ENCODE measurements at regions not wholly inside any gene's neighbourhood (a gene's known extent, or its start where the extent isn't known, plus 50 kb on each side); places are given as distances from the start of the nearest gene placed in this dataset.

DNA sequence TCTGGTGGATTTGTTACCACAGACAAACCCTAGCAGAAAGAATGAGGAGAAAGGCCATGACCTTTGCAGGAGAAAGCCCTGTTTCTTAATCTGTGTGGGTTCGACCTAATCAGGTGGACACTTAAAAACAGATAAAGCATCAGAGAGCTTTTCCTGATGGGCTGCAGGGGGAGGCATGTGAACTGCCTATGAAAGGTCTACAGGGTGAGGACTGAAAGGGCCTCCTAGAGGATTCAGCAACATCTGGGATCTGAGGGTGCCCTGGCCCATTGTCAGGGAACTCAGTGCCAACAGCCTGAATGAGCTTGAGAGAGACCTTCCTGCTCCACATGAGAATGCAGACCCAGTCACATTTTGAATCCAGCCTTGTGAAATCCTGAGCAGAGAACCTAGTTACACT lies 178.8 kb upstream of the DDHD1 start:
- 100% methylated on average over 1 of the region's 1 CpG for WGBS (ENCODE audit: insufficient coverage)
- H3K4me3 Mint-ChIP-seq = no peak overlapping the region
- Histone ChIP-seq H4K20me1 (ENCODE audit: control insufficient read depth, insufficient read depth, low read length, poor library complexity, severe bottlenecking) (no peaks in the 10 kb centered on the region), H3K4me1 (ENCODE audit: control insufficient read depth in 2 of 2, insufficient read depth in 2 of 2, low read length in 2 of 2) (no peaks in the 10 kb centered on the region), H3K9me3 (ENCODE audit: control extremely low read depth in 1 of 3, control insufficient read depth in 2 of 3, insufficient read depth in 1 of 3, low read length in 2 of 3) (no peaks in the 10 kb centered on the region), H3K4me2 (replicated peaks; ENCODE audit: low read depth, low read length, poor library complexity, severe bottlenecking) (no peak overlapping the region), H2AFZ (ENCODE audit: insufficient read depth, low read depth, low read length, poor library complexity, severe bottlenecking) (no peak overlapping the region), H3K9ac (ENCODE audit: low read length) (no peak overlapping the region), H3K27me3 (replicated peaks in 1 of 4; ENCODE audit: control extremely low read depth in 1 of 4, control insufficient read depth in 3 of 4, insufficient read depth in 4 of 4, low read length in 3 of 4) (no peaks in the 10 kb centered on the region), H3K36me3 (replicated peaks in 1 of 2; ENCODE audit: control extremely low read depth in 1 of 2, control insufficient read depth in 1 of 2, extremely low read depth in 1 of 2, insufficient read depth in 2 of 2, low read length in 1 of 2) (no peaks in the 10 kb centered on the region), H3K27ac (ENCODE audit: low read length in 2 of 2) (no peak overlapping the region), H3K79me2 (ENCODE audit: control insufficient read depth, insufficient read depth, low read length) (no peaks in the 10 kb centered on the region), H3K4me3 (ENCODE audit: control extremely low read depth in 1 of 5, extremely low read depth in 1 of 5, insufficient read depth in 1 of 5, low read depth in 2 of 5, low read length in 4 of 5) (no peak overlapping the region)
- no peak for ATAC-seq (ENCODE audit: low read depth)
- H3K9me3 Mint-ChIP-seq (ENCODE audit: insufficient read depth) = no peaks in the 10 kb centered on the region
- no peak for TF ChIP-seq EZH2 (IDR thresholded peaks at IDR 0.05; ENCODE audit: borderline replicate concordance, insufficient read depth, low read depth, low read length, poor library complexity, severe bottlenecking)
- no peak for TF ChIP-seq CTCF (IDR thresholded peaks at IDR 0.05)
- DNase-seq = no peak
- intact Hi-C loops (cut with micrococcal nuclease) = no loop called here
- H3K27ac Mint-ChIP-seq = no peak overlapping the region
- ChIA-PET CTCF (no interaction called here), POLR2A (no interaction called here)
- no peaks in the 10 kb centered on the region for H3K4me1 Mint-ChIP-seq
- no peaks in the 10 kb centered on the region for H3K27me3 Mint-ChIP-seq

- no CpG with 5 or more reads among the region's 1 CpG for WGBS (ENCODE audit: insufficient coverage)
- H2AFZ ChIP-seq (ENCODE audit: insufficient read depth, low read depth, low read length, poor library complexity, severe bottlenecking) = no peak overlapping the region
- no peak overlapping the region for H3K9ac ChIP-seq (ENCODE audit: low read length)
- H3K79me2 ChIP-seq (ENCODE audit: control insufficient read depth, insufficient read depth, low read length) = no peaks in the 10 kb centered on the region
- no peaks in the 10 kb centered on the region for H3K27me3 ChIP-seq (replicated peaks in 1 of 4; ENCODE audit: control extremely low read depth in 1 of 4, control insufficient read depth in 3 of 4, insufficient read depth in 4 of 4, low read length in 3 of 4)
- intact Hi-C loops (cut with micrococcal nuclease) = no loop called here
- no peaks in the 10 kb centered on the region for H3K4me1 ChIP-seq (ENCODE audit: control insufficient read depth in 2 of 2, insufficient read depth in 2 of 2, low read length in 2 of 2)
- Mint-ChIP-seq H3K4me3 (no peak overlapping the region), H3K9me3 (ENCODE audit: insufficient read depth) (no peaks in the 10 kb centered on the region), H3K4me1 (no peaks in the 10 kb centered on the region), H3K27me3 (no peaks in the 10 kb centered on the region), H3K27ac (no peak overlapping the region)
- no peaks in the 10 kb centered on the region for H3K9me3 ChIP-seq (ENCODE audit: control extremely low read depth in 1 of 3, control insufficient read depth in 2 of 3, insufficient read depth in 1 of 3, low read length in 2 of 3)
- no peak overlapping the region for H3K27ac ChIP-seq (ENCODE audit: low read length in 2 of 2)
- H3K4me3 ChIP-seq (ENCODE audit: control extremely low read depth in 1 of 5, extremely low read depth in 1 of 5, insufficient read depth in 1 of 5, low read depth in 2 of 5, low read length in 4 of 5) = no peak overlapping the region
- ChIA-PET CTCF (no interaction called here), POLR2A (no interaction called here)
- no peak for ATAC-seq (ENCODE audit: low read depth)
- no peaks in the 10 kb centered on the region for H3K36me3 ChIP-seq (replicated peaks in 1 of 2; ENCODE audit: control extremely low read depth in 1 of 2, control insufficient read depth in 1 of 2, extremely low read depth in 1 of 2, insufficient read depth in 2 of 2, low read length in 1 of 2)
- no peaks in the 10 kb centered on the region for H4K20me1 ChIP-seq (ENCODE audit: control insufficient read depth, insufficient read depth, low read length, poor library complexity, severe bottlenecking)
- DNase-seq = no peak
- H3K4me2 ChIP-seq (replicated peaks; ENCODE audit: low read depth, low read length, poor library complexity, severe bottlenecking) = no peak overlapping the region
- TF ChIP-seq EZH2 (IDR thresholded peaks at IDR 0.05; ENCODE audit: borderline replicate concordance, insufficient read depth, low read depth, low read length, poor library complexity, severe bottlenecking) (no peak), CTCF (IDR thresholded peaks at IDR 0.05) (no peak)
These were observed 178.1 kb upstream of the DDHD1 start for GRCh38 chr14:53331247-53331646.

Data from B cell (primary cell).